ENCODE measurements at regions not wholly inside any gene's neighbourhood (a gene's known extent, or its start where the extent isn't known, plus 50 kb on each side); places are given as distances from the start of the nearest gene placed in this dataset.

DNA sequence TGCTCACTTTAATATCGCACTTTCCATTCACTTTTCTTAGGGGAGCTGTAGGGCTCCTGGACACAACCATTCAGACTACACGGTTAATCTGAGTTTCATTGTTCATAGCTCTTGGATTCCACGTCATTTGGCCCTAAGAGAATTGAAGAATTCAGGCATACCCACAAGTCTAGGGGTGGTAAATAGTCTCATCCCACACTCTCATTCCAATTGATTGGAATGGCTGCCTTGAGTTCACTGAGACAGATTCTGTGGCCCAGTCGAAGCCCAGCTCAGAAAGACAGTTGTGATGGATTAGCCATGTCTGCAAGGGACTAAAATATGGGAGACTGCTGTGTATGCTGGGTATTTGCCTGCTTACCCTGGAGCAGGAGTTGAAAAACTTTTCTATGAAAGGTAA is 124.6 kb downstream of the TFCP2L1 start (continued):
- TF ChIP-seq, protein P1, sequence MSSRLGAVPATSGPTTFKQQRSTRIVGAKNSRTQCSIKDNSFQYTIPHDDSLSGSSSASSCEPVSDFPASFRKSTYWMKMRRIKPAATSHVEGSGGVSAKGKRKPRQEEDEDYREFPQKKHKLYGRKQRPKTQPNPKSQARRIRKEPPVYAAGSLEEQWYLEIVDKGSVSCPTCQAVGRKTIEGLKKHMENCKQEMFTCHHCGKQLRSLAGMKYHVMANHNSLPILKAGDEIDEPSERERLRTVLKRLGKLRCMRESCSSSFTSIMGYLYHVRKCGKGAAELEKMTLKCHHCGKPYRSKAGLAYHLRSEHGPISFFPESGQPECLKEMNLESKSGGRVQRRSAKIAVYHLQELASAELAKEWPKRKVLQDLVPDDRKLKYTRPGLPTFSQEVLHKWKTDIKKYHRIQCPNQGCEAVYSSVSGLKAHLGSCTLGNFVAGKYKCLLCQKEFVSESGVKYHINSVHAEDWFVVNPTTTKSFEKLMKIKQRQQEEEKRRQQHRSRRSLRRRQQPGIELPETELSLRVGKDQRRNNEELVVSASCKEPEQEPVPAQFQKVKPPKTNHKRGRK (CRISPR knock-in tag; IDR thresholded peaks at IDR 0.05; ENCODE audit: borderline replicate concordance): no peak
- TF ChIP-seq, protein P2, sequence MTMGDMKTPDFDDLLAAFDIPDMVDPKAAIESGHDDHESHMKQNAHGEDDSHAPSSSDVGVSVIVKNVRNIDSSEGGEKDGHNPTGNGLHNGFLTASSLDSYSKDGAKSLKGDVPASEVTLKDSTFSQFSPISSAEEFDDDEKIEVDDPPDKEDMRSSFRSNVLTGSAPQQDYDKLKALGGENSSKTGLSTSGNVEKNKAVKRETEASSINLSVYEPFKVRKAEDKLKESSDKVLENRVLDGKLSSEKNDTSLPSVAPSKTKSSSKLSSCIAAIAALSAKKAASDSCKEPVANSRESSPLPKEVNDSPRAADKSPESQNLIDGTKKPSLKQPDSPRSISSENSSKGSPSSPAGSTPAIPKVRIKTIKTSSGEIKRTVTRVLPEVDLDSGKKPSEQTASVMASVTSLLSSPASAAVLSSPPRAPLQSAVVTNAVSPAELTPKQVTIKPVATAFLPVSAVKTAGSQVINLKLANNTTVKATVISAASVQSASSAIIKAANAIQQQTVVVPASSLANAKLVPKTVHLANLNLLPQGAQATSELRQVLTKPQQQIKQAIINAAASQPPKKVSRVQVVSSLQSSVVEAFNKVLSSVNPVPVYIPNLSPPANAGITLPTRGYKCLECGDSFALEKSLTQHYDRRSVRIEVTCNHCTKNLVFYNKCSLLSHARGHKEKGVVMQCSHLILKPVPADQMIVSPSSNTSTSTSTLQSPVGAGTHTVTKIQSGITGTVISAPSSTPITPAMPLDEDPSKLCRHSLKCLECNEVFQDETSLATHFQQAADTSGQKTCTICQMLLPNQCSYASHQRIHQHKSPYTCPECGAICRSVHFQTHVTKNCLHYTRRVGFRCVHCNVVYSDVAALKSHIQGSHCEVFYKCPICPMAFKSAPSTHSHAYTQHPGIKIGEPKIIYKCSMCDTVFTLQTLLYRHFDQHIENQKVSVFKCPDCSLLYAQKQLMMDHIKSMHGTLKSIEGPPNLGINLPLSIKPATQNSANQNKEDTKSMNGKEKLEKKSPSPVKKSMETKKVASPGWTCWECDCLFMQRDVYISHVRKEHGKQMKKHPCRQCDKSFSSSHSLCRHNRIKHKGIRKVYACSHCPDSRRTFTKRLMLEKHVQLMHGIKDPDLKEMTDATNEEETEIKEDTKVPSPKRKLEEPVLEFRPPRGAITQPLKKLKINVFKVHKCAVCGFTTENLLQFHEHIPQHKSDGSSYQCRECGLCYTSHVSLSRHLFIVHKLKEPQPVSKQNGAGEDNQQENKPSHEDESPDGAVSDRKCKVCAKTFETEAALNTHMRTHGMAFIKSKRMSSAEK (CRISPR knock-in tag; IDR thresholded peaks at IDR 0.05; ENCODE audit: borderline replicate concordance): no peak
- TF ChIP-seq, protein P3, sequence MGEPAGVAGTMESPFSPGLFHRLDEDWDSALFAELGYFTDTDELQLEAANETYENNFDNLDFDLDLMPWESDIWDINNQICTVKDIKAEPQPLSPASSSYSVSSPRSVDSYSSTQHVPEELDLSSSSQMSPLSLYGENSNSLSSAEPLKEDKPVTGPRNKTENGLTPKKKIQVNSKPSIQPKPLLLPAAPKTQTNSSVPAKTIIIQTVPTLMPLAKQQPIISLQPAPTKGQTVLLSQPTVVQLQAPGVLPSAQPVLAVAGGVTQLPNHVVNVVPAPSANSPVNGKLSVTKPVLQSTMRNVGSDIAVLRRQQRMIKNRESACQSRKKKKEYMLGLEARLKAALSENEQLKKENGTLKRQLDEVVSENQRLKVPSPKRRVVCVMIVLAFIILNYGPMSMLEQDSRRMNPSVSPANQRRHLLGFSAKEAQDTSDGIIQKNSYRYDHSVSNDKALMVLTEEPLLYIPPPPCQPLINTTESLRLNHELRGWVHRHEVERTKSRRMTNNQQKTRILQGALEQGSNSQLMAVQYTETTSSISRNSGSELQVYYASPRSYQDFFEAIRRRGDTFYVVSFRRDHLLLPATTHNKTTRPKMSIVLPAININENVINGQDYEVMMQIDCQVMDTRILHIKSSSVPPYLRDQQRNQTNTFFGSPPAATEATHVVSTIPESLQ (CRISPR knock-in tag; IDR thresholded peaks at IDR 0.05): no peak
- TF ChIP-seq OVOL2 (CRISPR knock-in tag; IDR thresholded peaks at IDR 0.05; ENCODE audit: borderline replicate concordance): no peak
- TF ChIP-seq, protein P4, sequence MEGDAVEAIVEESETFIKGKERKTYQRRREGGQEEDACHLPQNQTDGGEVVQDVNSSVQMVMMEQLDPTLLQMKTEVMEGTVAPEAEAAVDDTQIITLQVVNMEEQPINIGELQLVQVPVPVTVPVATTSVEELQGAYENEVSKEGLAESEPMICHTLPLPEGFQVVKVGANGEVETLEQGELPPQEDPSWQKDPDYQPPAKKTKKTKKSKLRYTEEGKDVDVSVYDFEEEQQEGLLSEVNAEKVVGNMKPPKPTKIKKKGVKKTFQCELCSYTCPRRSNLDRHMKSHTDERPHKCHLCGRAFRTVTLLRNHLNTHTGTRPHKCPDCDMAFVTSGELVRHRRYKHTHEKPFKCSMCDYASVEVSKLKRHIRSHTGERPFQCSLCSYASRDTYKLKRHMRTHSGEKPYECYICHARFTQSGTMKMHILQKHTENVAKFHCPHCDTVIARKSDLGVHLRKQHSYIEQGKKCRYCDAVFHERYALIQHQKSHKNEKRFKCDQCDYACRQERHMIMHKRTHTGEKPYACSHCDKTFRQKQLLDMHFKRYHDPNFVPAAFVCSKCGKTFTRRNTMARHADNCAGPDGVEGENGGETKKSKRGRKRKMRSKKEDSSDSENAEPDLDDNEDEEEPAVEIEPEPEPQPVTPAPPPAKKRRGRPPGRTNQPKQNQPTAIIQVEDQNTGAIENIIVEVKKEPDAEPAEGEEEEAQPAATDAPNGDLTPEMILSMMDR (IDR thresholded peaks at IDR 0.05): no peak
- TF ChIP-seq, protein P5, sequence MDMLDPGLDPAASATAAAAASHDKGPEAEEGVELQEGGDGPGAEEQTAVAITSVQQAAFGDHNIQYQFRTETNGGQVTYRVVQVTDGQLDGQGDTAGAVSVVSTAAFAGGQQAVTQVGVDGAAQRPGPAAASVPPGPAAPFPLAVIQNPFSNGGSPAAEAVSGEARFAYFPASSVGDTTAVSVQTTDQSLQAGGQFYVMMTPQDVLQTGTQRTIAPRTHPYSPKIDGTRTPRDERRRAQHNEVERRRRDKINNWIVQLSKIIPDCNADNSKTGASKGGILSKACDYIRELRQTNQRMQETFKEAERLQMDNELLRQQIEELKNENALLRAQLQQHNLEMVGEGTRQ (CRISPR knock-in tag; IDR thresholded peaks at IDR 0.05): no peak
- TF ChIP-seq, protein P6, sequence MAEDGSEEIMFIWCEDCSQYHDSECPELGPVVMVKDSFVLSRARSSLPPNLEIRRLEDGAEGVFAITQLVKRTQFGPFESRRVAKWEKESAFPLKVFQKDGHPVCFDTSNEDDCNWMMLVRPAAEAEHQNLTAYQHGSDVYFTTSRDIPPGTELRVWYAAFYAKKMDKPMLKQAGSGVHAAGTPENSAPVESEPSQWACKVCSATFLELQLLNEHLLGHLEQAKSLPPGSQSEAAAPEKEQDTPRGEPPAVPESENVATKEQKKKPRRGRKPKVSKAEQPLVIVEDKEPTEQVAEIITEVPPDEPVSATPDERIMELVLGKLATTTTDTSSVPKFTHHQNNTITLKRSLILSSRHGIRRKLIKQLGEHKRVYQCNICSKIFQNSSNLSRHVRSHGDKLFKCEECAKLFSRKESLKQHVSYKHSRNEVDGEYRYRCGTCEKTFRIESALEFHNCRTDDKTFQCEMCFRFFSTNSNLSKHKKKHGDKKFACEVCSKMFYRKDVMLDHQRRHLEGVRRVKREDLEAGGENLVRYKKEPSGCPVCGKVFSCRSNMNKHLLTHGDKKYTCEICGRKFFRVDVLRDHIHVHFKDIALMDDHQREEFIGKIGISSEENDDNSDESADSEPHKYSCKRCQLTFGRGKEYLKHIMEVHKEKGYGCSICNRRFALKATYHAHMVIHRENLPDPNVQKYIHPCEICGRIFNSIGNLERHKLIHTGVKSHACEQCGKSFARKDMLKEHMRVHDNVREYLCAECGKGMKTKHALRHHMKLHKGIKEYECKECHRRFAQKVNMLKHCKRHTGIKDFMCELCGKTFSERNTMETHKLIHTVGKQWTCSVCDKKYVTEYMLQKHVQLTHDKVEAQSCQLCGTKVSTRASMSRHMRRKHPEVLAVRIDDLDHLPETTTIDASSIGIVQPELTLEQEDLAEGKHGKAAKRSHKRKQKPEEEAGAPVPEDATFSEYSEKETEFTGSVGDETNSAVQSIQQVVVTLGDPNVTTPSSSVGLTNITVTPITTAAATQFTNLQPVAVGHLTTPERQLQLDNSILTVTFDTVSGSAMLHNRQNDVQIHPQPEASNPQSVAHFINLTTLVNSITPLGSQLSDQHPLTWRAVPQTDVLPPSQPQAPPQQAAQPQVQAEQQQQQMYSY (CRISPR knock-in tag; IDR thresholded peaks at IDR 0.05): no peak
- TF ChIP-seq ZNF263 (CRISPR knock-in tag; IDR thresholded peaks at IDR 0.05; ENCODE audit: low read depth): no peak

DNA sequence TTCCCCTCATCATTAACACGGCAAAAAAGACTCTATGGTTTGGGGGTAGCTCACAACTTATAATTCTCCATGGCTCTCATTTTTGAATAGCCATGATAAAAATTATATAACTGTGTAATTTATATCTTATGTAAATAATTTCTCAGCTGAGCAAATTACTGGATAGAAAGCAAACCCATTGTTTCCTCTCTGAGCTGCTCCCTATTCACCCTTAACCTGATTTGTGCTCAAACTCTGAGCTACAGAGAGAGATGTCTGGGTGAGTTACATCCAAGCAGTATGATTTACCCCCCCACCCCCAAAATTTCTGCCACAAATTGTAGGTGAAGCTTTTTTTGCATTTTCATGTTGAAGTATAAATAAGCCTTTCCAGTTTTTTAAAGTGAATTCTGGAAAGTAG is 123.7 kb downstream of the TFCP2L1 start:
- ChIA-PET POLR2A (interaction anchor here (0.6 kb wide), 1 partner anchor 283 kb away, joined by 4 read pairs; no protein-coding TSS in a partner anchor), CTCF (interaction anchor here (1.1 to 2.4 kb wide), 3 partner anchors 33 to 66 kb away, joined by 3 to 11 read pairs (median 4); no protein-coding TSS in a partner anchor)
- ATAC-seq (no peak), DNase-seq (ENCODE audit: low spot score) (no peak)
- H3K9me3 Mint-ChIP-seq: peaks cover 38% of the 10 kb centered on the region
- no peak overlapping the region for H3K4me3 Mint-ChIP-seq
- H3K27me3 Mint-ChIP-seq (ENCODE audit: low read depth): peaks cover 18% of the 10 kb centered on the region
- H3K4me1 Mint-ChIP-seq: no peaks in the 10 kb centered on the region
- H3K27ac Mint-ChIP-seq: no peak overlapping the region
- H3K36me3 Mint-ChIP-seq: peaks cover 18% of the 10 kb centered on the region
- TF ChIP-seq GABPB1 (CRISPR knock-in tag; IDR thresholded peaks at IDR 0.05) (no peak), ZNF671 (CRISPR knock-in tag; IDR thresholded peaks at IDR 0.05) (no peak), ZNF232 (CRISPR knock-in tag; IDR thresholded peaks at IDR 0.05) (no peak), NFYB (CRISPR knock-in tag; conservative IDR thresholded peaks at IDR 0.05; ENCODE audit: low read depth) (no peak), ZNF219 (CRISPR knock-in tag; IDR thresholded peaks at IDR 0.05; ENCODE audit: borderline replicate concordance) (no peak), ZNF416 (CRISPR knock-in tag; IDR thresholded peaks at IDR 0.05) (no peak), SMAD4 (CRISPR knock-in tag; IDR thresholded peaks at IDR 0.05) (no peak), TEAD4 (CRISPR knock-in tag; IDR thresholded peaks at IDR 0.05) (no peak), JAZF1 (CRISPR knock-in tag; IDR thresholded peaks at IDR 0.05) (no peak), SMAD3 (CRISPR knock-in tag; IDR thresholded peaks at IDR 0.05; ENCODE audit: borderline replicate concordance) (no peak)
- TF ChIP-seq, protein P7, sequence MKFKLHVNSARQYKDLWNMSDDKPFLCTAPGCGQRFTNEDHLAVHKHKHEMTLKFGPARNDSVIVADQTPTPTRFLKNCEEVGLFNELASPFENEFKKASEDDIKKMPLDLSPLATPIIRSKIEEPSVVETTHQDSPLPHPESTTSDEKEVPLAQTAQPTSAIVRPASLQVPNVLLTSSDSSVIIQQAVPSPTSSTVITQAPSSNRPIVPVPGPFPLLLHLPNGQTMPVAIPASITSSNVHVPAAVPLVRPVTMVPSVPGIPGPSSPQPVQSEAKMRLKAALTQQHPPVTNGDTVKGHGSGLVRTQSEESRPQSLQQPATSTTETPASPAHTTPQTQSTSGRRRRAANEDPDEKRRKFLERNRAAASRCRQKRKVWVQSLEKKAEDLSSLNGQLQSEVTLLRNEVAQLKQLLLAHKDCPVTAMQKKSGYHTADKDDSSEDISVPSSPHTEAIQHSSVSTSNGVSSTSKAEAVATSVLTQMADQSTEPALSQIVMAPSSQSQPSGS (CRISPR knock-in tag; IDR thresholded peaks at IDR 0.05; ENCODE audit: borderline replicate concordance, low read depth): no peak
- TF ChIP-seq, protein P8, sequence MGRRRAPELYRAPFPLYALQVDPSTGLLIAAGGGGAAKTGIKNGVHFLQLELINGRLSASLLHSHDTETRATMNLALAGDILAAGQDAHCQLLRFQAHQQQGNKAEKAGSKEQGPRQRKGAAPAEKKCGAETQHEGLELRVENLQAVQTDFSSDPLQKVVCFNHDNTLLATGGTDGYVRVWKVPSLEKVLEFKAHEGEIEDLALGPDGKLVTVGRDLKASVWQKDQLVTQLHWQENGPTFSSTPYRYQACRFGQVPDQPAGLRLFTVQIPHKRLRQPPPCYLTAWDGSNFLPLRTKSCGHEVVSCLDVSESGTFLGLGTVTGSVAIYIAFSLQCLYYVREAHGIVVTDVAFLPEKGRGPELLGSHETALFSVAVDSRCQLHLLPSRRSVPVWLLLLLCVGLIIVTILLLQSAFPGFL (CRISPR knock-in tag; IDR thresholded peaks at IDR 0.05; ENCODE audit: borderline replicate concordance): no peak
